Left lobe of liver (tissue), 2 donors: ENCODE measurements at regions not wholly inside any gene's neighbourhood (a gene's known extent, or its start where the extent isn't known, plus 50 kb on each side); places are given as distances from the start of the nearest gene placed in this dataset.

Experiments
- ATAC-seq: fragments of 200-7000 bp; cut with Tn5 transposase; one replicate; pipeline ENCODE4 v1.9.1; 2020; ENCODE audit warnings: mild to moderate bottlenecking, moderate library complexity
- DNase-seq: peaks from one replicate; pipeline ENCODE4 v3.0.0-alpha.2; 2020; ENCODE audit warnings: low spot score
- donor health status: DM: no; HTN: no; CAD: no; lungs with moderate emphysema.
- donor health status: DM: no; HTN: yes; CAD: no.

DNA sequence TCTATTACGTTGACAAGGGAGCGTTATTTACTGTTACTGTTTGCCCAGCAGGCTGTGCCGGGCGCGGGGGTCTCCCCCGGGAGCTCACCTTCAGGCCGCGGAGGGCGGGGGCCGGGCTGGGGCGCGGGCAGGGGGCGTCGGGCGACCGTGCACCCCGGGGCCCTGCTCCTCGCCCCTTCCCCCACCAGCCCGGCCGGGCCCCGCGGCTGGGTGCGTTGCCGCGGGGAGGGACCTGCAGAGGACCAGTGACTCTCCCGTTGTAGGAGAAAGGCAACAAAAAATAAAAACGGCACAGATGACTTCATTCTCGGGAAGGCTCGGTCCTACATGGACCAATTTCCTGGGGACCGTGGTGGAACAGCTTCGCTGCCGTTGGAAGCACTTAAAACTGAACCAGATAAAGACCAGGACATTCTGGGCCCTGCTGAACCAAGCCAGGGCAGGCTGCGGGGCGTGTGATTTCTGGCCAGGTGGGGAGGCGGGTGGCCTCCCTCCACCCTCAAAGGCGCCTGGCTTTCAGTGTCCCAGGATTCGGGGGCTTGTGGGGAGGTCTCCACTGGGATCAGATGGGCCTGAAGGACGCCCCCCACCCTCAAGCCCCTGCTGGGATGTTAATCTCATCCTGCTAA, 57.4 kb downstream of the IGLL1 start:
- DNase-seq, result no peak
- ATAC-seq, result no peak

DNA sequence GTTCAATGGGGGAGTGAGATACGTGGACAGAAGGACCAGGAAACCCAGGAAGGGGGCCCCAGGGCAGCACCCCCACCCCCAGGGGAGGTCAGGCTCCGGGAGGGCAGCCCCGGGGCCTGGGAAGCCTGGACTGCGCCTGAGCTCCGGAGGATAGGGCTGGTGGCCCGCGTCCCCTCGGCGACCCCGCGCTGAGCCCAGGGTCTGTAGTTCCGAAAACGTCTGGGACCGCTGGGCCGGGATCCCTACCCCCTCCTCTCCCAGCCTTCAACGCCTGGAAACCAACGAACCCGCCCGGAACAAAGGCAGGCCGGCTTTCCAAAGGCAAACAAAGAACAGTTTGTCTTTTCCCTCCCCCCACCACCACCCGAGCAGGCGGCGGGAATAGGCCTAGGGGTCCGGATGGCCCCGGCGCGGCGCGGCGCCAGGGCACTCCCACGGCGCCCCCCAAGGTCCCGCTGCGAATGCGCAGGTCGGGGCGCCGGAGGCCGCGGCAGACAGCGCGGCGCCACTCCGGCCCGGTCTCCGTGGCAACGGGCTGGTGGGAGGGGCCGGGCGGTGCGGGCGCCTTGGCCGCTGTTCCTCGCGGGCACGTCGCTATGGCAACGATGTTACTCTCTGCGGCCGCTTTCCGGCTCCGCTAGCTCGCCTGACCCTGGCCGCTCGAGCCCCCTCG, 58.5 kb downstream of the IGLL1 start:
- ATAC-seq, result peak; percentile 96
- peak; percentile 91 for DNase-seq

DNA sequence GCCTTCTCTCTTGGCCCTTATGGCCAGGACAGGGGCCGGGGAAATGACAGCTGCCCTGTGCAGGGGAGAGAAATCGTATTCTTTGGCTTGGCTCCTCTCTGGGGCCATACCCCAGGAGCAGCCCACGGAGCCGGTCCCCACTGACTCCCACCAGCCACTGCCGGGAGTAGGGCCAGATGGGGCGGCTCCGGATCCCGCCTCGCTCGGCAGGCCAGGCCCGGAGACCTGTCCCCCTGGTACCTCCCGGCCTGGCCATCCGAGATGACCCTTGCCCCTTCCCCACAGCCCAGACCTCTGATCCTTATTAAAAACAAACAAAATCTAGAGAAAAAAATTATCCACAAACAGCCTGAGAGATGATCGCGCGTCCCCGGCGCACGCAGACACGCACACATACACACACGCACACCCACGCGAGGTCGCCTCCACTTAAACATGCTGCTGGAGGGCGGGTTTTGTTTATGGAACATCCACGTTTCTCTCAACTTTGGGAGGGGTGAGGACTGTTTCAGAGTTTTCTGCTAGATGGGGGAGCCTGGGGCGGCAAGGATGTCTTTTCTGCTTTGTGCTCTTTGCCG, 59.1 kb downstream of the IGLL1 start:
- DNase-seq (no peak), ATAC-seq (peak; percentile 3)

DNA sequence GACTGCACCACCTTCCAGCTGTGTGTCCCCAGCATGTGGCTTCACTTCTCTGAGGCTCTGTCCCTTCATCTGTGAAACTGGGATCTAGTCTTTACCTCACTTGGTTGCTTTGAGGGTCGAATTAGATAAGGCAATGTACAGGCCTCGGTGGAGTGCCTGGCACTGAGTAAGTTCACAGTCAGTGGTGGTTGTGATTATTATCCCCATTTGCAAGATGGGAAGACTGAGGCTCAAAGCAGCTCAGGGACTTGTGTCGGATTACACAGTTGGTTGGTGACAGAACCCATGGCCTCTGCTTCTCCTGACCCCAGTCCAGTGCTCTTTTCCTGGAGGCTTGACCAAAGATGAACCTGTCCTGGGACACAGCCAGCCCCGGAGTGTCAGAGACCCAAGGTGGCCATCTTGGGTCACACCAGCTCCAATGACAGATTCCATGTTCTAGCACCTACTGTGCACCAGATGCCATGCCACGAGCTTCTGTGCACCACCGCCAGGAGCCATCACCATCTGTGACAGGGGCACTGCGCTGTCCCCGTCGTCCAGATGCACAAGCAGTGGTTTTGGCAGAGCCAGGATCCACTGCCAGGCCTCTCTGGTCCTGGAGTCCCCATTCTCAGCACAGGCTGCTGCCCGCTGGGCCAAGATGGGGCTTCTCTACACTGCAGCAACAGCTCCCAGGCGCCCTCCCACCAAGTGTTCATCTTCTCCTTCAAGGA, 60.5 kb downstream of the IGLL1 start:
- ATAC-seq (no peak), DNase-seq (no peak)

DNA sequence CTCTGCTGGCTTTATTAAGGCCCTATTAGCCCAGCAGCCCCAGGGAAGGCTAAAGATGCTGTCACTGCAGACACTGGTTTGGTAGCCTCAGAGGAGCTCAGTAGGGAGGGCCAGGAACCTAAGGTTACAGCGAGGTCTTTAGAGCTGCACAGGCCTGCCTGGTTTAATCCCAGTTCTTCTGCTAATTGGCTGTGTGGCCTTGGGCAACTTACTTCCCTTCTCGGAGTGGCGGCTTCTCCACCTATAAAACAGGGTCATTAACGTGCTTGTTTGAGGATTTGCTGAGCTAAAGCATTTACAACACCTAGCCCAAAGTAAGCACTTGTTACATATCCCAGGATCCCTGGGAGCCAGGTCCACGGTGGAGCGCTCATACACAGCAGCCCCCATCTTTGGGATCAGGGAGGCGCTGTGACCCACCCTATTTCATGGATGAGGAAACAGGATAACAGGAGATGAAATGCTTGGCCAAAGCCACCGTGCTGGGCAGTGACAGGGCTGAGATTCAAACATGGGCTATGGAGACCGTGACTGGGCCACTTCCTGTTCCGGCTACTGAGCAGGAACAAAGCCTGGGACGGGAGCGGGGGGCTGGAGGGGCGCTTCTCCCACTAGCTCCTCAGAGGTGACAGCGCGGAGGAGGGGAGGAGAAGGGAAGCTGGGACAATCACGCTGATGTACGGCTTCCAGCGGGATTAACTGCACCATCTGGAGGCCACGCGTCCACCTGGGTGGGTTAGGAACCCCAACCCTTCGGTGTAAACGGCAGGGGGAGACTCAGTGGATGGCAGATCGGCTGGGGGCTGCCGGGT, 61.5 kb downstream of the IGLL1 start:
- no peak for DNase-seq

DNA sequence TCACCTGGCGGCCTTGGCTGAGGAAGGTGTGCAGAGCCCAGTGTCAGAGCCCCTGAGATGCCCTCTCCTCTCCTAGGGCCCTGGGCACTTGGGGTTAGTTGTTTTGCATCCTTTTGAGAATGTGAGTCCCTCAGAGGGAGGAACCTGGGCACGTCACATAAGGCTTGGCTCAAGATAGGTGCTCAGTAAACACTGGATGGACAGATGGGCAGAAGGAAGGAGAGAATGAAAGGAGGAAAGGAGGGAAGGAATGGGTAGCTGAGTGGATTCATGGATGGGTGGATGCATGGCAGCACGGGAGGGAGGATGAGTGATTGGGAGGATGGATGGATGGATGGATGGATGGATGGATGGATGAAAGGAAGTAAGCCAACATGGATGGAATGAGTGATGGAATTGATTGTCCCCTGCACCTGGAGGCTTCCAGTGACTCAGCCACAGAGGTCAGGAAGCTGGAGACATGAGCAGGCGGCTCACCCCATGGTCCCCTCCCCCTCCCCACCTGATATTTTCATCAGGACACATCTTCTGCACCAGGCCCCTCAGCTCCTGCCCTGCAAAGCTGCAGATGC, 62.2 kb downstream of the IGLL1 start:
- no peak for DNase-seq
- ATAC-seq, result no peak

More for the DNA sequence above, 61.5 kb downstream of the IGLL1 start:
- ATAC-seq, result no peak

DNA sequence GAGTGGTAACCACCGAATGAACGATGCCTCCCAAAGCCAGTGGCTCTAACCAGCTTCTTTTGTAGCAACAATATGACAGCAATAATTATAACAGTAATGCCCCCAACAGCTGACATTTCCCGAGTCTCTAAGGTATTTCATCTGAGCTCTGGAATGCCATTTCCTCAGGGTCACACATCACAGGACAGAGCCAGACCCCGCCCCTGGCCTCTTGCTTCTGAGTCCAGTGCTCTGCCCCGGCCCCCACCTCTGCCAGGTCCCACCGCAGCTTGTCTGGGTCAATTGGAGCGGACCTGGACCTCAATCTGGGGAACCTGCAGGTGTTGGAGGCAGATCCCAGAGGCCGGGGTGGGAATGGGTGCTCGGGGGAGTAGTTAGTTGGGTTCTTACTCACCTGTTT, 63.8 kb downstream of the IGLL1 start:
- DNase-seq (no peak), ATAC-seq (no peak)

DNA sequence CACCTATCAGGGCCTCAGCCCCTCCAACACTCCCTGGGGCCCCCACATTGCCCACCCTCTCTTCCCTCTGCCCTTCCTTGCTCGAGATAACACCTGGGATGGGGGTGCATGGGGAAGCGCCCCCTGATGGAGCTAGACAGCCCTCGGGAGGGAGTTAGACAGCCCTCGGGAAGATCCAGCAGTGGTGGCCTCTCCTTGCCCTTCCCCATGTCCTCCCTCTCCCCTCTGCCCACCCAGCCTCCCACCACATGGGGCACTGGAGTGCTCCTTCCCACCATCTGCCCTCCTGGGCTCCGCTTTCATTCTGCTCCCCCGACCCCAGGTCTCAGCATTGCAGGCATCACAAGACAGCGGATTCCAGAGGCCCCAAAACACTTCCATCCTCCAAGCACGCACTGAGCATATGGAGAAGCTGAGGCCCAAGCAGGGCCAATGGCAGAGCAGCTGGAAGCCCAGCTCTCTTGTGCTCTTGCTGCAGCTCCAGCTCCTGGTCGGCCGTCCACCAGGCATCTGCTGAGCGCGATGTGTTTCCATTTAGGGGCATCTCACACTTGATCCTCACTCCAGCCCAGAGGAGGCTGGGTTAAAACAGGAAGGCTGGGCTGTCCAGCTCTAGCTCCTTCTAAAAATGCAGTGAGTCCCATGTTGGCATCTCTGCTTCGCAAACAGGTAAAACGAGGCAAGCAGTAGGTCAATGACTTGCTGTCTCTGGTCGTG, 65.6 kb downstream of the IGLL1 start:
- DNase-seq (no peak), ATAC-seq (no peak)

DNA sequence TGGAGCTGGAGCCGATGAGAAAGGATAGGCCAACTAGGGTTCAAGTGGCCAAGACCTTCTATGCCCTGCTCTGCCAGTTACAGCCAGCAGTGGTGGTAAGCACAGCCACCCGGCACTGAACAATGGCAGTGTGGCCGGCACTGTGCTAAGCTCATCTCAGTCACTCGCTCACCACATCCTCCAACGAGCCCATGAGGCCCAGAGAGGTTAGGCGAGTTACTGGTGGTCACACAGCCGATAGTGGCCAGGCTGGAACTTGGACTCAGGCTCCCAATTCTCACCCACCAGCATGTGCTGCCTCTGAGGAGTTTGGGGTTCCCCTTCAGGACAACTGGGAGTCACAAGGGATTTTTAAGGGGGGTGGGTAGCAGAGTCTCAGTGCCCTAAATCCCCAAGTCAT, 66.4 kb downstream of the IGLL1 start:
- DNase-seq (no peak), ATAC-seq (no peak)

DNA sequence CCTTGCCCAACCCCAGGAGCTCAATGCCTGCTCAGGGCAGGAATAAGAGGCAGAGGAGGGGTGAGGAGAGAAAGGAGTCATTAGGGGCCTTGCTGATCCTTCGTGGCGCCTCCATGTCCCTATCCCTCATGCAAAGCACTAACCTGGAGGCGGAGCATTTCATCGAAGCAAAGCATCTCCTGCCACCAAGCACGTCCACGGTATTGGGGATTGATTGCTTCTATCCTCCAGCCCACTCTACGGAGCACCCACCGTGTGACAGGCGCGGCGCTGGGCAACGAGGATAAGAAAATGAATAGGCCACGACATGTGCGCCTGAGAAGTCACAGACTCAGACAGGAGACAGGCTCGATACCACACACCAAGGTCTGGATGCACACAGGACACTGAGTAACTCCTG, 67.0 kb downstream of the IGLL1 start:
- DNase-seq (no peak), ATAC-seq (no peak)

DNA sequence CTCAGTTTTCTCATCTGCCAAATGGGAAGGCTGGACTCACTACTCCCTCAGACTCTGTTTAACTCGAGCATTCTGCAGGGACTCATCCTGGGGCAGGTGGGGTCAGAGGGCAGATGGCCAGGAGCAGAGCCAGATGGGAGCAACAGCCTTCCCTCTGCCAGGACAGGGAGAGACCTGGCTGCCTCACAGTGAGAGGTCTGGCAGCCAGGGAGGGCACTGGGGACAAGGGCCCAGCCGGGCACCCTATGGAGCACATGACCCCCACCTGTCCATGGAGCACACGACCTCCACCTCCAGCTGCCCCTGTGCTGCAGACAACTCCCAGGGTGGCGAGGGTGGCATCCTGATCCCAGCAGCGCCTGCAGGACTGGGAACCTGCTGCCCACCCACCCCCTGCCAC, 67.4 kb downstream of the IGLL1 start:
- peak; percentile 67 for ATAC-seq
- DNase-seq, result no peak

DNA sequence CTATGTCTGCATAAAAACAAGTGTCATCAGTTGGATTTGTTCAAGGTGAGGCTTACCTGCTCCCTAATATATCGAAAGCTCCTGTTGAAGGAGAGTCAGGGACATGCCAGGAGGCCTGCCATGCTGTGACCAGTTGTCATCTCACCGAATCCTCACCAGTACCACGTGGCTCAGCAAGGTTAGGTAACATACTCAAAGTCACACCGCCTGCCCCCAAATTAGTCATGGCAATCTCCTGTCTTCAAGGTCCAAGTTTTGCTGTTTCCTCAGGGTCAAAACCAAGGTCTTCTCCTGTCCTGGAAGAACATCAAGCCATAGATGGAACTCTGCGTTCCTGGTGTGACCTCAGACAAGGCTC, 67.8 kb downstream of the IGLL1 start:
- DNase-seq (no peak), ATAC-seq (no peak)

DNA sequence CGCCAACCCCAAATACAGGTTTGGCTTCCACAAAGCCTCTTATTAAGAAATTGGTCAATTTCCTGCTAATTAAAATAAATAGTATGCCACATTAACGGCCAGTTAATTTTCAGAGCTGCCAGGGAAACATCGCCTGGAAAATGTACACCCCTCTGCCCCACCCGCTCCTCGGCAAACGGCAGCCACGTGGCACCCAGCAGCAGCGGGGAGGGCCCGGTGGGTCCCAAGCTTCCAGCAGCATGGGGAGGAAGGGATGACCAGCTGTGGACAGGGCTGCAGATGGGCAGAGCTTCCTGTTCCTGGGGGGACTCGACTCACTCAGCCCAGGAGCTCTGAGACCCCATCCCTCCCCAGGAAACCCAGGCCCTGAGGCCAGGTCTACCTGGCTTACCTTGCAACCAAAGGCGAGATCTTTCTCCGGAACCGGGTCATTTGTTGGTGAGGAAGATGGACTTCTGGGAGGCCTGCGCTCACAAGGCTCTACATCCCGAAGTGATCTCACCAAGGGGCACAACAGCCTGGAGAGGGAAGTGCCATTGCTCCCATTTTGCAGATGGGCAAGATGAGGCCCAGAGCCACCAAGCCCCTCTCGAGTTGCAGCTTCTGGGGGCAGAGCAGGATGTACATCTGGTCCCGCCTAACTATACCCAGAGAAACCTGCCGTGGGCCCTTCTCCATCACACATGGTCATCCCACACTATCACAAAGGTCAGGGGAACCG, 68.3 kb downstream of the IGLL1 start:
- DNase-seq (no peak), ATAC-seq (no peak)

DNA sequence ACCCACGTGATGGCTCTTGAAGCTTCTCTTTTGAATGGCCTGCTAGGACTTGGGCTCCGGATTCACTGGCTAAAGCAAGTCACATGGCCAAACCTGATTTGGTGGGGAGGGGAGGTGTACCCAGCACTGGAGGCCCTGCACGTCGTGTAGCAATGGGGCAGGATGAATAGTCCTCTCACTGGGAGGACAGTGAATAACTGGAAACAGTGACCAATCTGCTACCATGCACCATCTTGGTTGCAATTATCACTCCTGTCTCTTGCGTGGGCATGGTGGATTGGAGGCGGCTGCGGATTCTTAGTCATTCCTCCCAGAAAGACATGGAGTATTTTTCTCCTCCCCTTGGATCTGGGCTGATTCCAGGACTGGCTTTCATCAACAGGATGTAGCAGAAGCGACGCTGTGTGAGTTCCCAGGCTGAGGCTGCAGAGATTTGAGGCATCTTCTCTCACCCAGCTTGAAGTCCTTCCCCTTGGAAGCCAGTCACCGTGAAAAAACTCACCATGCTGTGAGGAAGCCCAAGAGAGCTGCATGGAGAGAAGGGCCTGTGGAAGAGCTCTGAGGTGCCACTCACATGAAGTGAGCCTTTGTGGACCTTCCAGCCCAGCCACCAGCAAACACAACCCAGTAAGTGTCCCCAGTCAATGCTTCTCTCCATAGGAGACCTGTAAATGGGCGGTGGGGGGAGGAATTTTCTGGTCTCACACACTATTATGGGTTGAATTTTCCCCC, 70.4 kb downstream of the IGLL1 start:
- DNase-seq (no peak), ATAC-seq (peak; percentile 29)

DNA sequence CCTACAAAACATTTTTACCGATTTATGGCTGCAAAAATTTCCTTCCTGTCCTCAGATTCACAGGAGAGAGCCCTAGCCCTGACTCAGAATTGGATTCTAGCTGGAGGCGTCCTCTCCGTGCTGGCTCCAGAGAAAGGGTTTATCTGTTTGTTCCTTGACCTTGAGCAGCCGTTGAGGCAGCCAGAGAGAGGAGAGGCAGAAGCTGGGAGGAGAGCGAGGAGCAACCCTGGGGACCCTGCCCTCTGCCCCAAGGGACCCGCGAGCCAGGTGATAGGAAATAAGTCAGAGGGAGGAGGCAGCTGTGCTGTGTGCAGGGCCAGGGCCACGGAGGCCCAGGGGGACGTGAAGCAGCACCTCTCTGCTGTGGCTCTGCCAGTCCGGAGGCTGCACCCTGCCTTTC, 75.6 kb downstream of the IGLL1 start:
- peak; percentile 52 for ATAC-seq

DNA sequence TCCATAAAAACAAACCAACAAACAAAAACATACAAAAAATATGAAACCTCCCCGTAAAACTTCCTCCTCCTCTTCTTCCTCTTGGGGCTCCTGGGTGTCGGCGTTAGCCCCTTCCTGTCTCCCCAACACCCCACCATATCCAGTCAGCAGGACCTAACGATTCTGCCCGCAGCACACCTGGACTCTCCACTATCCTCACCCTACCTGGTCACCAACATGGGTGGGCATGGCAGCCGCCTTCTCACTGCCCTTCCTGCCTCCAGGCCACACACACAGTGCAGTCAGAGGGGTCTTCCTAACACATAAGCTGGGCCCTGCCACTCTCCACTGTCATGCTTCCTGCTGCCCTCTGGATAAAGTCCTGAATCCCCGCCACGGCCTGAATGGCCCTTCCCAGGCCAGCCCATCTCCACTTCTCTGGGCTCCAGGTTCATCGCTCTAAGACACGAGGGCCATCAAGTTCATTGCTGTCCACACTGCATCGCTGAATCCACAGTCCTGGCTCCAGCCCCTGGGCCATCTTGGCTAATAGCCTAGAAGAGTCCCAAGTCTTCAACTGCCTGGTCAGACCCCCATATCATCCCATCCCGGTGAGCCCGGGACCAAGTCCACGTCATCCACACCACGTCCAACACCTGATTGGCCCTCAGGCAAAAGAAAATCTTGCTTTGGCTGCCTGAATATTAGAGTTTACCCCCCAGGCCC, 76.2 kb downstream of the IGLL1 start:
- DNase-seq, result no peak
- ATAC-seq, result no peak

More for the DNA sequence above, 75.6 kb downstream of the IGLL1 start:
- no peak for DNase-seq

DNA sequence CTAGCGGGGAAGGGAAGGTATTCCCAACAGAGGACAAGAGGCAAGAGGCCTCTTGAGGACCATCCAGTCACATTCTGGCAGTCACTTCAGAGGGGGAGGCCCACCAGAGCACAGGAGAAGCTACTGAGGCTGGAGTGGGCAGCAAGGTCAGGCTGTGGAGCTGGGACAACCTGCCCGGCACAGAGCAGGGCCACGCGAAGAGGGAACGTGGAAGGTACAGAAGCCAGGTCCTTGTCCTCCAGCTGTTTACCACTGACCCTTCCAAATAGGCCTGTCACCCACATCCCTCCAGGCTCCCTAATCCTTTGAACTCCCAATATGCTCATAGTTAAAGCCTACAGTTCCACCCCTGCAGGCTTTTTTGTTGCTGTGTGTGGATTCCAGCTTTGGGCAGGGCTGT, 76.9 kb downstream of the IGLL1 start:
- DNase-seq, result no peak

DNA sequence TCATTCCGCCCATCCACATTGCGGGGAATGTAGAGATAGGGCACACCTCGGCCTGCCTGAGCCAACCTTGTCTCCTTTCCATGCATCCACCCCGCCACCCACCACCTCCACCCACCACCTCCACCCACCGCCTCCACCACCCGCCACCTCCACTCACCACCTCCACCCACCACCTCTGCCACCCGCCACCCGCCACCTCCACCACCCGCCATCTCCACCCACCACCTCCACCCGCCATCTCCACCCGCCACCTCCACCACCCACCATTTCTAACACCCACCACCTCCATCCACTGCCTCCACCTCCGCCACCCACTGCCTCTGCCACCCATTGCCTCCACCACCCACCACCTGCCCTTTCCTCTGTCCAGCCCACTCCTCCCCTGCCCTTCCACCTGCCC, 78.4 kb downstream of the IGLL1 start:
- no peak for DNase-seq

More for the DNA sequence above, 76.9 kb downstream of the IGLL1 start:
- no peak for ATAC-seq

More for the DNA sequence above, 78.4 kb downstream of the IGLL1 start:
- no peak for ATAC-seq
